Hindlimb muscle (tissue), 1 donor: ENCODE measurements at regions not wholly inside any gene's neighbourhood (a gene's known extent, or its start where the extent isn't known, plus 50 kb on each side); places are given as distances from the start of the nearest gene placed in this dataset.

Experiments
- DNase-seq: peaks from one replicate; pipeline ENCODE4 v3.0.0-alpha.2; 2013

GRCh38 chr1:60152891-60153290 is 79.3 kb upstream of the C1orf87 start:
- no peak for DNase-seq

DNA sequence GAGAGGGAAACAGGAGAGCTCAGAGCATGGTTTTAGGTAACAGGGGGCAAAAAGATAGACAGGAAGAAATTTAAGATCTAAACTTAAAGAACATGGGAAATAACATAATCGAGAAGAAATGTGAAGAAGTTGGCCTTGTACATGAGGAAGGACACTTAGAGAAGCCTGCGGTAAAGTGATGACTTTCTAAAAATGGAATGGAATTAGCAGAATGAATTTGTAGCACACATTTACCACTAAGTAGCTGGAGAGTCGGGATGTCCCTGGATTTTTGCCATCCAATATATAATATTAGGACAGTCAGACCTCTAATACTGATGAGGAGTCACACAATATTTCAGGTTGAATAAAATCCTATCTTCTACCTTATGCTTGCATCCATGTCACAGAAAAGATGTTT is 77.7 kb upstream of the C1orf87 start:
- no peak for DNase-seq

- DNase-seq, result no peak
Observed at GRCh38 chr1:60149251-60149650, 75.7 kb upstream of the C1orf87 start.

DNA sequence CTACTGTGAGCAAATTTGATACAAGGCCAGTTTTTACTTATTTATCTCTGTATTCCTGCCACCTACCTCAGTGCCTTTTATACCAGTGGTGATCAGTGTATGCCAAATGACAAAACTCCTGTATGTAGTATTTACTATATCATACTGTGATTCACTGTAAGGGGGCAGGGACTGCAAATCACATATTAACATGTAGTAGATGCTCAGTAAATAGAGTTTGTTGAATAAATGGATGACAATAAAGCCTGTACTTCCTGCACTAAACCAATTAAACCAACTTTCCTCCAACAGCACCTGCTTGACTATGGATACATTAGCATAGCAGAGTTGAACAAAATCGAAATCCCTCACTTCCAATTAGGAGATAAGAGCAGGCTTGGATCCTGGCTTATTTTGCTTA is 73.3 kb upstream of the C1orf87 start:
- no peak for DNase-seq

DNA sequence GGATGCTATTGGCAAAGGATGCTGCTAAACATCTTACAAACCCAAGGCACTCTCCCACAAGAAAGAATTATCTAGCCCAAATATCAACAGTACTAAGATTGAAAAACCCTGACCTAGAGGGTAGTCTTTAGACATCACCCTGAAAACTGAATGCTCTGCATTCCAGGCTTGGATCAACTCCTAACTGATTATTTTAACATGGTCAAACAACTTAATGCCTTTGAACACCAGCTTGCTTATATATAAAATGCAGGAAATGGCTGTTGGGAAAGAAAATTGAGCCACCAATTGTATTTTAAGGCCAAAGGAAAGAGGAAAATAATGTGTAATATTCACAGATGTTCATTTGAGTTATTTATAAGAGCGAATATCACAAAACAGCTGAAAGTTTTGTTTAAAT is 72.2 kb upstream of the C1orf87 start:
- DNase-seq, result no peak

DNA sequence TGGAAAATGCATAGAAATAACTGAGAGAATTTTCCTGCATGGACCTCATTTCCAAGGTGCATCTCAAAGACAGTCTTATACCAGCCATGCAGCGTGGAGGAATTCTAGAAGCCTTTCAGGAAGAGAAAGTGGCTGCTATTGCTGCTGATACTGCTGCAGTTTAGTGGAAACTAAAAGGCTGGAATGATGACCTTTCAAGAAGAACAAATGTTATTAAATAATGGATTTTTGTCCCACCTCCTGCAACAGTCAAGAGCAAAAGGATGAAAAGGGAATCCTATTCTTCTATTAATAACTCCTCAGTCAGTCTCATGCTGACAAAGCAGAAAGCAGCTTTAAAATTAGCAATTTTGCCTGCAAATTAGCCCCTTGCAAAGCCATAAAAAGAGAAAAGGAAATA is 68.2 kb upstream of the C1orf87 start:
- no peak for DNase-seq

DNA sequence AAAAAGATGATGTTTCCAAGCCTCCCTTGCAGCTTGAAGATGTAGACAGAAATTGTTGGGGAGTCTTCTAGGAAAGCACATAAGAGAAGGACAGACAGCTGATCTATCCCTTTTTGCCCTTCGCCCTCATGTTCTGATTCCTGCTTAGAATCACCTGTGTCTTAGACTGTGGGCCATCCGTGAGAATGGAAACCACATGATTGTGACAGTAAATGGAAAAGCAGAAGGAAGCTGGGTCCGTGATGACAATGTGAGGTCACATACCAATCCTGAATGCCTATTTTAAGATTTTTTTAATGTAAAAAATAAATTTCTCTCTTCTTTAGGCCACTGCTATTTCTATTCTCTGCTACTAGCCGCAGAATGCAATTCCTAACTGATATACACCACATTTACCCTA is 67.7 kb upstream of the C1orf87 start:
- no peak for DNase-seq

DNA sequence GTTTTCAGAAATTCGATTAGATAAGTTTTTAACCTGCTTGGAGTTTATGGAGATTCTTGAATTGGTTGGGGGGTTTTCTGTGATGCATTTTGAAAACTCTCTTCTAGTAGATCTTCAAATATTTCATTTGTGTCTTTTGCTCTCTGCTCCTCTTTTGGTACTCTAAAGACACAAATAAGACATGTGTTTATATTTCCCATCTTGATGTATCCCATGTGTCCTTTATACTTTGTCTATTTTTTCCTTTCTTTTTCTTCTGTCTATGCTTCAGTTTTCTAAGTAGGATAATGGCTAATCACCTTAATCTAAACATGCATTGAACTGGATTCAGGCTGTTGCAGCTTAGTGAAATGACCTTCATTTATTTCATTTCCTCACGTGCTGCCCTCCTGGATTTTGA is 63.8 kb upstream of the C1orf87 start:
- DNase-seq, result no peak

DNA sequence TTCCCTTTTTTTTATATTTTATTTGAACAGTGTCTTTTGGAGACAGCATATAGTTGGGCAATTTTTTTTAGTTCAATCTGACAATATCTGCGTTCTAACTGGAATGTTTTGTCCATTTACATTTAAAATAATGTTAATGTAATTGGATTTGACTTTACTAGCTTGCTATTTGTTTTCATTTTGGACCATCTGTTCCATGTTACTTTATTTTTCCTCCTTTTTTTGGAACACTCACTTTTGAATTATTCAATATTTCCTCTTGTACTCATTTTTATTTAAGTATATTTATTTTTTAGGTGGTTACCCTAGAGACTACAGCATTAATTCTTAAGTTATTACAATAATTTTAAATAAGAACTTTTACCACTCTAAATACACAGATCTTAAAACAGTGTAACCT is 62.8 kb upstream of the C1orf87 start:
- DNase-seq, result no peak

DNA sequence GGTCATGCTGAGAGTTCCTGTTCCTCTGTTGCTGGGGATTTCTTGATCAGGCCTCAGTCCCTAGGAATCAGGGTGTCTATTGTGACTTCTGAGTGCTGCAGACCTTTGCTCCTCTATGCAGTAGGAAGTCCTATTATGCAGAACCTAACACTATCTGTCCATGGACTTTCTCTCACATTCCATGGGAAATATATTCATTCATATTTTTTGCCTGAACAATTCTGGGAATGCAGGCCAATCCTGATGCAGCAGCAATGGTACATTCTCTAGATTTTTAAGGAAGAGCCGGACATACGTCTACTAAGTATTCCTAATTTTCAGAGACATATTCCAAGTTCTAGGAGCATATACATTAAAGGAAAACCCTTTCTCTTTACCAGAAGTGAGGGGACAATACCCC is 61.1 kb upstream of the C1orf87 start:
- no peak for DNase-seq

DNA sequence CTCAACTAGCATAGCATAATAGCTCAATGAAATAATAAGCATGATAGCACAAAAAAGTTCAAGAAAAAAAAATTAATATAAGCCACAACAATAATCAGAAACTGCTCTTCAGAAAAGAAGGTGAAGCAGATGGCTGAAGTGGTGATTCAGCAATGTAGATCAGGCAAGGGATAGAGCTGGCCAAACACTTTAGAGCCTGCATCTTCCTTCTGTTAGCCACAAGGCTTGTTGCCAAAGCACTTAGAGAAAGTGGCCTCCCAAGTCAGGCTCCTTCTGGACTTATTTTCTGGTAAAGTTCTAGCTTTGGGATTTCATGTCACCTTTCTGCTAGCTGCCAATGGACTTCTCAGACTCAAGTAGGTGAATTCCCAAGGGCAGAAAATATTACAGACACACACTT is 60.3 kb upstream of the C1orf87 start:
- no peak for DNase-seq

DNA sequence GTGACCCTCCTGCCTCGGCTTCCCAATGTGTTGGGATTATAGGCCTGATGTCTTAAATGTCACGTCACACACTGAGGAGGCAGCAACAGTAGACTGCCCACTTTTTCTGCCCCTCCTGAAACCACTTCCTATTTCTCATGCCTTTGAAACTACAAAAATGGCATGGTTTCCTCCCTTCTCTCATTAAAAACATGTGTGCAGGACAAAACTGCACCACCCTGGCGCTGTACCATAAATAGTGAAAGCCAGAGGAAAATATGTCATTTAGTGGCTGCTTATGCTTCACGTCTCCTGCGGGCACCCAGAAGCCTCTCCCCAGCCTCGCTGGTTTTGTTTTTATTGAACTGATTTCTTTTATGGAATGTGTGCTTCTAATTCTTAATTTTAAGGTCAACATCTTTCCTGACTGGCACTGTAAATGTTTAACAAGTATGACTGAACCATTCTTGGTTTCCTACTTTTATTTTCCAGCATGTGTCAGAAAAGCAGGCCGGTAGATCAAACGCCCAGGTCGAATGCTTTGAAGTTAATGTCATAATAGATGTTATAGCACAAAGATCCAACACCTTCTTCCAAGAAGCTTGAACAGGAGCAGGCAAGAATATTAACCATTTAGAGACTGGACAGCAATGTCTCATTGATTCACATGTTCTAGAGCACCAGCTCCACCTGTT is 59.6 kb upstream of the C1orf87 start:
- no peak for DNase-seq

GRCh38 chr1:60132108-60132507 is 58.5 kb upstream of the C1orf87 start:
- DNase-seq, result no peak

- no peak for DNase-seq
Observed at GRCh38 chr1:60130703-60131102, 57.1 kb upstream of the C1orf87 start.

DNA sequence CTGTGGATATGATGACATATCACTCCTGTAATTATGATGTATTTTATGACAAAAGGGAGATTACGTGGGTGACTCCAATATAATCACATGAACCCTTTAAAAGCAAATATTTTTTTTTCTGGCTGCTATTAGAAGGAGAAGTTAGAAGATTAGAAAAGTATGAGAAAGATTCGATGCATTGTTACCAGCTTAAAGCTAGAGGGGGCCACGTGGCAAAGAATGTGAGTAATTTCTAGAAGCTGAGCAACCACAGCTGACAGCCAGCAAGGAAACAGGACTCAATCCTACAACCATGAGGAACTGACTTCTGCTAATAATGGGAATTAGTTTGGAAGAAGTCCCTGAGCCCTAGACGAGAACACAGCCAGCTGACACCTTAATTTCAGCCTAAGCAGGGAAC is 56.3 kb upstream of the C1orf87 start:
- DNase-seq, result no peak

- no peak for DNase-seq
Observed at GRCh38 chr1:60126723-60127122, 53.2 kb upstream of the C1orf87 start.
